T-helper 17 cell (primary cell): ENCODE measurements at regions not wholly inside any gene's neighbourhood (a gene's known extent, or its start where the extent isn't known, plus 50 kb on each side); places are given as distances from the start of the nearest gene placed in this dataset.
"Not testable (repeated sequence)": the region's sequence is repeated elsewhere in the genome, so short reads cannot be mapped to it uniquely, and the experiment has no call there.

Experiments
- ATAC-seq: fragments of 150-1000 bp; cut with Tn5 transposase; 2 replicates; pipeline ENCODE4 v1.10.0; 2021; ENCODE audit warnings: mild to moderate bottlenecking, moderate library complexity
- DNase-seq, 3 donors: peaks; one replicate each; pipeline versions ENCODE4 v3.0.0 to v3.0.0-alpha.2; 2020 to 2021
- H3K9me3 ChIP-seq: one replicate; pipeline ENCODE4 v1.7.0; 2013; ENCODE audit warnings: low read length, mild to moderate bottlenecking; ENCODE audit not compliant: control insufficient read depth, poor library complexity, severe bottlenecking
- H3K27ac Mint-ChIP-seq: one replicate; pipeline ENCODE4 v1.8.0; 2022; ENCODE audit warnings: mild to moderate bottlenecking, moderate library complexity, mixed read lengths
- H3K27me3 Mint-ChIP-seq: one replicate; pipeline ENCODE4 v1.8.0; 2022; ENCODE audit warnings: mixed read lengths
- H3K36me3 Mint-ChIP-seq: one replicate; pipeline ENCODE4 v1.8.0; 2022; ENCODE audit warnings: low read depth, mixed read lengths
- H3K4me1 Mint-ChIP-seq: one replicate; pipeline ENCODE4 v1.8.0; 2022; ENCODE audit warnings: mild to moderate bottlenecking, mixed read lengths
- H3K4me3 Mint-ChIP-seq: one replicate; pipeline ENCODE4 v1.8.0; 2022; ENCODE audit warnings: mild to moderate bottlenecking, moderate library complexity, mixed read lengths

DNA sequence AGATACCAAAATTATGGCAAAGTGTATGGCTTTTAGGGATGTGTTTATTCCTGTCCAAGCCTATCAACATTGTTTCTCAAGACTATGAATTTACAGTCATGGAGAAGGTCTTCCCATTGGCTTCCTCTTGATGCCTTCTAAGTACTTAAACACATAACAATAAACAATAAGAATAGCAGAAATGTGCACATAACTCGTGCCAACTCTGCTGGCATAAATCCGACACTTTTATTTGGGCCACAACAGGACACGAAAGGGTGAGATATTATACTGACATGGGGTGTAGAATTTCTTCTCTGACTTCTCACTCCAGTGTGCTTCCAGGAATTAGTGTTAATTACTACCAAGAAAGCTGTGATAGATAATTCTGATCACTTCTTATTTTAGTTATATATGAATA, 695.9 kb upstream of the SLC35B3 start:
- H3K27ac Mint-ChIP-seq, result no peak overlapping the region
- no peaks in the 10 kb centered on the region for H3K9me3 ChIP-seq

GRCh38 chr6:9128970-9129369, 693.6 kb upstream of the SLC35B3 start:
- no peak for ATAC-seq
- H3K4me1 Mint-ChIP-seq, result no peaks in the 10 kb centered on the region
- no peak overlapping the region for H3K27ac Mint-ChIP-seq

More for the DNA sequence above, 695.9 kb upstream of the SLC35B3 start:
- ATAC-seq, result no peak
- H3K27me3 Mint-ChIP-seq, result no peaks in the 10 kb centered on the region
- no peaks in the 10 kb centered on the region for H3K4me1 Mint-ChIP-seq
- no peak overlapping the region for H3K4me3 Mint-ChIP-seq
- H3K36me3 Mint-ChIP-seq, result no peaks in the 10 kb centered on the region
- no peak for DNase-seq

GRCh38 chr6:9126878-9127560, 691.7 kb upstream of the SLC35B3 start:
- DNase-seq (no peak), ATAC-seq (no peak)
- H3K27ac Mint-ChIP-seq, result no peak overlapping the region
- H3K27me3 Mint-ChIP-seq, result no peaks in the 10 kb centered on the region
- no peaks in the 10 kb centered on the region for H3K4me1 Mint-ChIP-seq
- no peak overlapping the region for H3K4me3 Mint-ChIP-seq
- H3K9me3 ChIP-seq, result no peaks in the 10 kb centered on the region
- no peaks in the 10 kb centered on the region for H3K36me3 Mint-ChIP-seq

More at GRCh38 chr6:9128970-9129369, 693.6 kb upstream of the SLC35B3 start:
- DNase-seq, result no peak
- no peaks in the 10 kb centered on the region for H3K9me3 ChIP-seq
- Mint-ChIP-seq H3K27me3 (no peaks in the 10 kb centered on the region), H3K4me3 (no peak overlapping the region), H3K36me3 (no peaks in the 10 kb centered on the region)

GRCh38 chr6:9126034-9126433, 690.7 kb upstream of the SLC35B3 start:
- H3K4me3 Mint-ChIP-seq, result not testable (repeated sequence)

DNA sequence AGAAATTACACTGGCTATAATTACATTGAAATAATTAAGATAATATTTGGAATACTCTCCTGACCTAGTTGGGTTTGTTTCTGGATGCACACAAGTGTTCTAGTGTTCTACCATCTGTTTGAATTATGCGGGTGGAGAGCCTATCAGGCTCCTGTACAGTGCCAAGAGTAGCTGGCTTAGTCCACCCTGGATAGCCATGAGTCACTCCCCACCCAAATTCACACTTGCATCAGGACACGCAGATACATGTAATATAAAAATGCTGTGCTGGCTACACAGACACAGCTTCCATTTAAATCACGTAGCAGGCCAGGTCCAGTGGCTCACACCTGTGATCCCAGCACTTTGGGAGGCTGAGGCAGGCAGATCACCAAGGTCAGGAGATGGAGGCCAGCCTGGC, 686.2 kb upstream of the SLC35B3 start:
- no peaks in the 10 kb centered on the region for H3K27me3 Mint-ChIP-seq
- no peaks in the 10 kb centered on the region for H3K9me3 ChIP-seq
- no peak overlapping the region for H3K27ac Mint-ChIP-seq
- H3K36me3 Mint-ChIP-seq, result no peaks in the 10 kb centered on the region
- no peaks in the 10 kb centered on the region for H3K4me1 Mint-ChIP-seq
- ATAC-seq (no peak), DNase-seq (no peak)
- H3K4me3 Mint-ChIP-seq, result no peak overlapping the region

More at GRCh38 chr6:9126034-9126433, 690.7 kb upstream of the SLC35B3 start:
- ATAC-seq, H3K4me1 Mint-ChIP-seq, H3K27ac Mint-ChIP-seq, H3K36me3 Mint-ChIP-seq, H3K9me3 ChIP-seq, H3K27me3 Mint-ChIP-seq, DNase-seq: not testable (repeated sequence)

- ATAC-seq, result no peak
- Mint-ChIP-seq H3K36me3 (no peaks in the 10 kb centered on the region), H3K4me3 (no peak overlapping the region), H3K27ac (no peak overlapping the region), H3K4me1 (no peaks in the 10 kb centered on the region), H3K27me3 (no peaks in the 10 kb centered on the region)
- DNase-seq, result no peak
- no peaks in the 10 kb centered on the region for H3K9me3 ChIP-seq
Observed at GRCh38 chr6:9116026-9116425, 680.7 kb upstream of the SLC35B3 start.

GRCh38 chr6:9112544-9112943, 677.2 kb upstream of the SLC35B3 start:
- Mint-ChIP-seq H3K27ac (no peak overlapping the region), H3K4me1 (no peaks in the 10 kb centered on the region), H3K4me3 (no peak overlapping the region), H3K36me3 (no peaks in the 10 kb centered on the region), H3K27me3 (no peaks in the 10 kb centered on the region)
- H3K9me3 ChIP-seq, result no peaks in the 10 kb centered on the region
- no peak for DNase-seq
- no peak for ATAC-seq

GRCh38 chr6:9103876-9104521, 668.7 kb upstream of the SLC35B3 start:
- no peak overlapping the region for H3K27ac Mint-ChIP-seq
- DNase-seq (no peak), ATAC-seq (no peak)
- H3K27me3 Mint-ChIP-seq, result no peaks in the 10 kb centered on the region
- no peak overlapping the region for H3K4me3 Mint-ChIP-seq
- no peaks in the 10 kb centered on the region for H3K36me3 Mint-ChIP-seq
- no peaks in the 10 kb centered on the region for H3K4me1 Mint-ChIP-seq
- H3K9me3 ChIP-seq, result no peaks in the 10 kb centered on the region

DNA sequence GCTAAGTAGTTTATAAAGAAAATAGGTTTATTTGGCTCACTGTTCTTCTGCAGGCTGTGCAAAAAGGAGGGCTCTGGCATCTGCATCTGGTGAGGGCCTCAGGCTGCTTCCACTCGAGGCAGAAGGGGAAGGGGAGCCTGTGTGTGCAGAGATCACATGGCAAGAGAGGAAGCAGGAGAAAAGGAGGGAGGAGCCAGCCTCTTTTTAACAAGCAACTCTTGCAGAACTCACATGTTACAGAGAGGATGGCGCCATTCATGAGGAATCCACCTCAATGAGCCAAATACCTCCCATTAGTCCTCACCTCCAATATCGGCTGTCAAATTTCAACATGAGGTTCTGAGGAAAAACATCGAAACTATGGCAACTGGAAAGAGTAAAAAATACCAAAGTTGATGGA, 666.6 kb upstream of the SLC35B3 start:
- Mint-ChIP-seq H3K4me3 (no peak overlapping the region), H3K27ac (no peak overlapping the region), H3K27me3 (no peaks in the 10 kb centered on the region), H3K36me3 (no peaks in the 10 kb centered on the region), H3K4me1 (no peaks in the 10 kb centered on the region)
- no peak for DNase-seq
- no peak for ATAC-seq
- no peaks in the 10 kb centered on the region for H3K9me3 ChIP-seq

DNA sequence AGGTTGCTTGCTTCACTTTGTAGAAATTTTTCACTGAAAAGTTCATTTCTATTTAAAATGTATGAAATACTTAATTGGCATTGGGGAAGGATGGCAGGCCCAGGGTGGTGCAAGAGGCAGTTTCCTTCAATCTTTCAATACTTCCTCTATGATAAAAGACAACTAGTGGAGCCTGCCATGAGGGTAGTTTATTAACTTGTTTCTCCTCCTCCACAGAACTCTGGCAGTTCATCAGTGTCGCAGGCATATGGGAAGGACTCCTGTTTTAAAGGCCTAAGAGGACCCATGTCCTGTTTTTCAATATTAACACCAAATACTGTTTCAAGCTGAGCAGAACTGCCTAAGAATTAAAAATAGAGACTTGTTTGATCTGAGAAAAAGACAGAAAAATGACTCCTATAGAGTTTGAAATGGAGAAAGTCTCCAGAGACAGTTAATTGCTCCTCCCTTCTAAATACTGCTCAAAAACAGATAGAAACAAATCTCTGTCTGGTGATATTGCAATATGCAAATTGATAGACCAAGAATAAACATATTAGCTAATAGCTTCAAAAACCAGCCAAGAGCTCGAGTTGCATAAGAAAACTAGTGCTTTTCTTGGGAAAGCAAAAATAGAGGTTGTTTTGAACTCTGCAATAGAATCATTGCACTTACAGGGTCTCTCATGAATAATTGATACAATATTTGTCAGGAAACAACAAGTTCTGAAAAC, 665.7 kb upstream of the SLC35B3 start:
- no peaks in the 10 kb centered on the region for H3K4me1 Mint-ChIP-seq
- H3K27me3 Mint-ChIP-seq, result no peaks in the 10 kb centered on the region
- H3K36me3 Mint-ChIP-seq, result no peaks in the 10 kb centered on the region
- DNase-seq, result no peak
- no peak overlapping the region for H3K4me3 Mint-ChIP-seq
- H3K9me3 ChIP-seq, result no peaks in the 10 kb centered on the region
- no peak for ATAC-seq
- H3K27ac Mint-ChIP-seq, result no peak overlapping the region

GRCh38 chr6:9095729-9096128, 660.4 kb upstream of the SLC35B3 start:
- DNase-seq (no peak), ATAC-seq (no peak)
- Mint-ChIP-seq H3K27ac (no peak overlapping the region), H3K4me1 (no peaks in the 10 kb centered on the region), H3K27me3 (no peaks in the 10 kb centered on the region), H3K4me3 (no peak overlapping the region), H3K36me3 (no peaks in the 10 kb centered on the region)
- H3K9me3 ChIP-seq, result no peaks in the 10 kb centered on the region

- ATAC-seq, result no peak
- no peak overlapping the region for H3K27ac Mint-ChIP-seq
- H3K4me1 Mint-ChIP-seq, result no peaks in the 10 kb centered on the region
- H3K36me3 Mint-ChIP-seq, result no peaks in the 10 kb centered on the region
- H3K4me3 Mint-ChIP-seq, result no peak overlapping the region
- no peak for DNase-seq
- no peaks in the 10 kb centered on the region for H3K9me3 ChIP-seq
- H3K27me3 Mint-ChIP-seq, result no peaks in the 10 kb centered on the region
Observed at GRCh38 chr6:9095137-9095536, 659.8 kb upstream of the SLC35B3 start.

- no peaks in the 10 kb centered on the region for H3K36me3 Mint-ChIP-seq
- no peak overlapping the region for H3K4me3 Mint-ChIP-seq
- no peak overlapping the region for H3K27ac Mint-ChIP-seq
- H3K27me3 Mint-ChIP-seq, result no peaks in the 10 kb centered on the region
- H3K4me1 Mint-ChIP-seq, result no peaks in the 10 kb centered on the region
- no peaks in the 10 kb centered on the region for H3K9me3 ChIP-seq
- no peak for ATAC-seq
- DNase-seq, result no peak
Observed at GRCh38 chr6:9089724-9090123, 654.4 kb upstream of the SLC35B3 start.
